Fibroblast of the aortic adventitia (primary cell): ENCODE measurements at regions not wholly inside any gene's neighbourhood (a gene's known extent, or its start where the extent isn't known, plus 50 kb on each side); places are given as distances from the start of the nearest gene placed in this dataset.

Experiments
- DNase-seq: peaks from one replicate; pipeline ENCODE4 v3.0.0-alpha.2; 2010; ENCODE audit warnings: low read depth
- H3K4me3 ChIP-seq: 2 replicates; pipeline ENCODE4 v1.5.1; 2011; ENCODE audit warnings: low read depth, mild to moderate bottlenecking, control low read depth, low read length, moderate library complexity
- CTCF ChIP-seq: IDR thresholded peaks from 2 replicates; pipeline ENCODE4 v1.5.1; 2011; ENCODE audit warnings: mild to moderate bottlenecking, low read length, control low read depth, inconsistent platforms; ENCODE audit not compliant: insufficient read depth

GRCh38 chr3:180828001-180828720 lies 84.3 kb upstream of the FXR1 start:
- no peak for DNase-seq
- no peak for TF ChIP-seq CTCF
- no peak overlapping the region for H3K4me3 ChIP-seq

- DNase-seq = no peak
- TF ChIP-seq CTCF = no peak
- H3K4me3 ChIP-seq = no peak overlapping the region
Measured at GRCh38 chr3:180828723-180829408, 83.6 kb upstream of the FXR1 start.

- no peak for DNase-seq
- no peak for TF ChIP-seq CTCF
- no peak overlapping the region for H3K4me3 ChIP-seq
Measured at GRCh38 chr3:180829409-180830405, 82.8 kb upstream of the FXR1 start.

GRCh38 chr3:180835501-180835900 lies 77.0 kb upstream of the FXR1 start:
- H3K4me3 ChIP-seq = no peak overlapping the region
- TF ChIP-seq CTCF = no peak
- no peak for DNase-seq

- TF ChIP-seq CTCF = no peak
- no peak overlapping the region for H3K4me3 ChIP-seq
- DNase-seq = no peak
Measured at GRCh38 chr3:180836766-180837165, 75.7 kb upstream of the FXR1 start.

GRCh38 chr3:180854887-180855286 lies 57.6 kb upstream of the FXR1 start:
- DNase-seq = no peak
- H3K4me3 ChIP-seq = no peak overlapping the region
- no peak for TF ChIP-seq CTCF
